ENCODE measurements at regions not wholly inside any gene's neighbourhood (a gene's known extent, or its start where the extent isn't known, plus 50 kb on each side); places are given as distances from the start of the nearest gene placed in this dataset.

DNA sequence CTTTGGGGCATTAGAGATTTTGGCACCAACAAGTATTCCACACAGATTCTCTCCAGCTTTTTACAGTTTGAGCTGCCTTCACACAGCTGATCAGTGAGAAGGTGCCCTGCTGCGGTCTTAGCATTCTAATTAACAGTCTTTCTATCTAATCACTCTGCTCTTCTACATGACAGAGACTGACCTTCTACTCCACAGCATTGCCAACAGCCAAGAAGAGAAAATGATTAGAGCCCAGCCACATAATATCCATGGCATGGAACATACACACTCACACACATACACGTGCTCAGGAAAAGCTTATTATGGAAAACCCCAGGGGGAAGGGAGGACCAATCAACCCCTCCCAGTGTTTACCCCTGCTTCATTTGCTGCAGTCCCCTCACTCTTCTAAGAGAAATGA lies 76.1 kb upstream of the PPP2R3A start:
- Histone ChIP-seq H3K56ac (ENCODE audit: extremely low read depth, insufficient read depth, low read length) (no peak overlapping the region), H3K4ac (ENCODE audit: low read depth, low read length) (no peak overlapping the region), H3K4me1 (ENCODE audit: control insufficient read depth, insufficient read depth, low read length) (no peaks in the 10 kb centered on the region), H3K27me3 (ENCODE audit: control insufficient read depth, insufficient read depth, low read length) (no peaks in the 10 kb centered on the region), H2AK9ac (replicated peaks; ENCODE audit: low read depth, low read length, poor library complexity) (no peak overlapping the region), H2BK15ac (ENCODE audit: low read depth, low read length) (no peak overlapping the region), H3K4me2 (ENCODE audit: low read depth, low read length) (no peak overlapping the region), H4K91ac (ENCODE audit: insufficient read depth, low read depth, low read length) (no peak overlapping the region), H3K4me3 (ENCODE audit: insufficient read depth, low read depth, low read length) (no peak overlapping the region), H2AK5ac (ENCODE audit: low read depth, low read length) (no peak overlapping the region), H3K27ac (ENCODE audit: insufficient read depth, low read length) (no peak overlapping the region), H3K23ac (ENCODE audit: low read depth, low read length) (no peak overlapping the region), H3K9me3 (ENCODE audit: control insufficient read depth, insufficient read depth, low read length) (no peaks in the 10 kb centered on the region), H3K9me1 (ENCODE audit: insufficient read depth, low read length) (no peaks in the 10 kb centered on the region), H3K36me3 (ENCODE audit: control insufficient read depth, insufficient read depth, low read length) (no peaks in the 10 kb centered on the region), H4K8ac (ENCODE audit: low read depth in 2 of 2, low read length in 2 of 2) (no peak overlapping the region), H3K79me1 (ENCODE audit: low read depth in 1 of 2, low read length in 2 of 2) (no peaks in the 10 kb centered on the region), H2BK120ac (ENCODE audit: low read depth, low read length) (no peak overlapping the region), H3K9ac (ENCODE audit: low read depth, low read length) (no peak overlapping the region), H3K18ac (ENCODE audit: low read depth, low read length) (no peak overlapping the region), H2BK20ac (ENCODE audit: low read depth, low read length) (no peak overlapping the region), H4K20me1 (ENCODE audit: insufficient read depth, low read length) (no peaks in the 10 kb centered on the region), H2AFZ (replicated peaks; ENCODE audit: low read length, poor library complexity) (no peak overlapping the region), H2BK5ac (ENCODE audit: low read depth, low read length, poor library complexity, severe bottlenecking) (no peak overlapping the region), H3K14ac (replicated peaks; ENCODE audit: low read depth, low read length) (no peak overlapping the region), H4K5ac (ENCODE audit: low read depth, low read length) (no peak overlapping the region)
- no peak for ATAC-seq (ENCODE audit: low read depth)
- ChIA-PET POLR2A (ENCODE audit: unreplicated experiment) (no interaction called here), CTCF (no interaction called here)
- intact Hi-C loops (cut with micrococcal nuclease) (no loop called here), dilution Hi-C loops (cut with HindIII; ENCODE audit: low sequenced_read_pairs, unreplicated experiment) (no loop called here), in situ Hi-C loops (cut with MboI; ENCODE audit: low sequenced_read_pairs) (no loop called here)
- no peak for DNase-seq
- TF ChIP-seq POLR2A (IDR thresholded peaks at IDR 0.05; ENCODE audit: low read depth, low read length): no peak
- no peak for TF ChIP-seq CEBPB (IDR thresholded peaks at IDR 0.05; ENCODE audit: low read depth, low read length)
- no peak for TF ChIP-seq RFX5 (IDR thresholded peaks at IDR 0.05; ENCODE audit: low read depth, low read length)
- TF ChIP-seq RAD21 (IDR thresholded peaks at IDR 0.05; ENCODE audit: low read length): no peak
- TF ChIP-seq USF2 (IDR thresholded peaks at IDR 0.05; ENCODE audit: low read depth, low read length): no peak
- TF ChIP-seq CHD1 (IDR thresholded peaks at IDR 0.05; ENCODE audit: low read depth, low read length): no peak
- TF ChIP-seq BHLHE40 (IDR thresholded peaks at IDR 0.05; ENCODE audit: low read depth, low read length): no peak
- no peak for TF ChIP-seq NFE2L2 (IDR thresholded peaks at IDR 0.05; ENCODE audit: low read depth, low read length)
- no peak for TF ChIP-seq ELK1 (IDR thresholded peaks at IDR 0.05; ENCODE audit: borderline replicate concordance, low read depth, low read length)
- TF ChIP-seq MAZ (IDR thresholded peaks at IDR 0.05; ENCODE audit: borderline replicate concordance, low read depth, low read length): no peak
- TF ChIP-seq MXI1 (IDR thresholded peaks at IDR 0.05; ENCODE audit: borderline replicate concordance, low read depth, low read length): no peak
- TF ChIP-seq MAFK (IDR thresholded peaks at IDR 0.05; ENCODE audit: low read depth, low read length): no peak
- TF ChIP-seq RCOR1 (IDR thresholded peaks at IDR 0.05; ENCODE audit: insufficient replicate concordance, low read length): no peak
- no peak for TF ChIP-seq FOS (IDR thresholded peaks at IDR 0.05; ENCODE audit: low read depth, low read length)
- no peak for TF ChIP-seq SMC3 (IDR thresholded peaks at IDR 0.05; ENCODE audit: low read depth, low read length)
- no peak for TF ChIP-seq CTCF (conservative IDR thresholded peaks at IDR 0.05; ENCODE audit: low read depth, low read length)
- no CpG with 5 or more reads among the region's 2 CpGs for WGBS, 2 experiments (ENCODE audit: extremely low coverage in 2 of 2, insufficient read length in 1 of 2)
- no TSS peak for BruUV-seq (replicated peaks)
